ENCODE measurements at regions not wholly inside any gene's neighbourhood (a gene's known extent, or its start where the extent isn't known, plus 50 kb on each side); places are given as distances from the start of the nearest gene placed in this dataset.

GRCh38 chr9:108617676-108618075, 238.1 kb downstream of the ACTL7B start:
- FAIRE-seq, result no peak

More at GRCh38 chr9:108617676-108618075, 238.1 kb downstream of the ACTL7B start:
- Histone ChIP-seq H3K9me3 (ENCODE audit: low read length) (no peaks in the 10 kb centered on the region), H3K27ac (ENCODE audit: extremely low read length, insufficient read depth, low read length) (no peak overlapping the region), H3K27me3 (ENCODE audit: control insufficient read depth in 1 of 2, insufficient read depth in 2 of 2, low read length in 2 of 2) (no peaks in the 10 kb centered on the region), H3K4me2 (ENCODE audit: low read depth, low read length) (no peak overlapping the region), H3K4me3 (replicated peaks in 1 of 3; ENCODE audit: insufficient read depth in 1 of 3, low read depth in 2 of 3, low read length in 3 of 3) (no peak overlapping the region), H3K79me2 (ENCODE audit: insufficient read depth, low read length) (no peaks in the 10 kb centered on the region), H2AFZ (ENCODE audit: low read length) (no peak overlapping the region), H4K20me1 (ENCODE audit: insufficient read depth, low read length) (no peaks in the 10 kb centered on the region), H3K36me3 (replicated peaks in 1 of 2; ENCODE audit: control insufficient read depth in 1 of 2, insufficient read depth in 2 of 2, low read length in 2 of 2) (no peaks in the 10 kb centered on the region), H3K4me1 (ENCODE audit: insufficient read depth, low read length) (no peaks in the 10 kb centered on the region), H3K9ac (ENCODE audit: insufficient read depth, low read depth, low read length) (no peak overlapping the region)
- TF ChIP-seq ZGPAT (CRISPR knock-in tag; IDR thresholded peaks at IDR 0.05), result no peak
- no peak for TF ChIP-seq RCOR2 (CRISPR knock-in tag; IDR thresholded peaks at IDR 0.05)
- TF ChIP-seq PRDM10 (CRISPR knock-in tag; IDR thresholded peaks at IDR 0.05; ENCODE audit: low read depth), result no peak
- TF ChIP-seq MTF1 (CRISPR knock-in tag; IDR thresholded peaks at IDR 0.05), result no peak
- no peak for TF ChIP-seq DNMT3B (CRISPR knock-in tag; conservative IDR thresholded peaks at IDR 0.05)
- TF ChIP-seq MEIS1 (CRISPR knock-in tag; IDR thresholded peaks at IDR 0.05; ENCODE audit: borderline replicate concordance), result no peak
- no peak for TF ChIP-seq ZNF589 (CRISPR knock-in tag; conservative IDR thresholded peaks at IDR 0.05)
- TF ChIP-seq RBM39 (IDR thresholded peaks at IDR 0.05; ENCODE audit: low read depth, low read length, poor library complexity, severe bottlenecking), result no peak
- ATAC-seq (no peak), DNase-seq (ENCODE audit: low spot score) (no peak)
- BruUV-seq (replicated peaks), result no TSS peak
- ChIA-PET CTCF (ENCODE audit: low intra/inter-chr PET ratio, low total read pairs) (no interaction called here), POLR2A (no interaction called here)
- intact Hi-C loops (cut with micrococcal nuclease; ENCODE audit: unreplicated experiment), result no loop called here
- in situ Hi-C loops (cut with HindIII; ENCODE audit: extremely low pct_ligation_motif_present, low pct_unique_long_range_greater_than_20kb), result no loop called here

Measured in HepG2 (cell line).